ENCODE measurements at regions not wholly inside any gene's neighbourhood (a gene's known extent, or its start where the extent isn't known, plus 50 kb on each side); places are given as distances from the start of the nearest gene placed in this dataset.

DNA sequence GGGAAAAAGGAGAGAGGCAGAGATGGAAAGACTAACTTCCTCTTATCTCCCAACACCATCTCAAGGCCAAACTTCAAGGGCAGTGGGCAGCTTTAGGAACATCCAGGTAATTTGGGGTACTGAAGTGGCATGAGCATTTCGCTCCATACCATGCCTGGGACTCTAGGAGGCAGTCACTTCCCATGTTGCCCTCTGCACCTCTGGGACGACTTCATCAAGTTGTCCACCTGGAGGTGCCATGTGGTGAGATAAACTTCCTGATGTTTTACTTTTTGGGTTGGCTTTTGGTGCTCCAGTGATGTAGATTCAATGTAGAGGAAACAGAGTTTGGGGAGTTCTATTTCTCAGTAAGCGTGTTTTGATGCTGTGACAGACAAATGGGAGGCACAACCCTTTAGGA is 56.3 kb upstream of the UPP2 start:
- Histone ChIP-seq H3K4me3 (ENCODE audit: severe bottlenecking) (no peak overlapping the region), H3K9me3 (ENCODE audit: severe bottlenecking) (no peaks in the 10 kb centered on the region), H3K27ac (ENCODE audit: poor library complexity, severe bottlenecking) (no peak overlapping the region), H3K27me3 (ENCODE audit: insufficient read depth, poor library complexity, severe bottlenecking) (no peaks in the 10 kb centered on the region), H3K4me1 (ENCODE audit: insufficient read depth, poor library complexity, severe bottlenecking) (no peaks in the 10 kb centered on the region), H3K36me3 (ENCODE audit: low read depth) (no peaks in the 10 kb centered on the region)
- ATAC-seq (ENCODE audit: low read depth) (no peak), DNase-seq (ENCODE audit: low spot score) (no peak)
- TF ChIP-seq, protein P1, sequence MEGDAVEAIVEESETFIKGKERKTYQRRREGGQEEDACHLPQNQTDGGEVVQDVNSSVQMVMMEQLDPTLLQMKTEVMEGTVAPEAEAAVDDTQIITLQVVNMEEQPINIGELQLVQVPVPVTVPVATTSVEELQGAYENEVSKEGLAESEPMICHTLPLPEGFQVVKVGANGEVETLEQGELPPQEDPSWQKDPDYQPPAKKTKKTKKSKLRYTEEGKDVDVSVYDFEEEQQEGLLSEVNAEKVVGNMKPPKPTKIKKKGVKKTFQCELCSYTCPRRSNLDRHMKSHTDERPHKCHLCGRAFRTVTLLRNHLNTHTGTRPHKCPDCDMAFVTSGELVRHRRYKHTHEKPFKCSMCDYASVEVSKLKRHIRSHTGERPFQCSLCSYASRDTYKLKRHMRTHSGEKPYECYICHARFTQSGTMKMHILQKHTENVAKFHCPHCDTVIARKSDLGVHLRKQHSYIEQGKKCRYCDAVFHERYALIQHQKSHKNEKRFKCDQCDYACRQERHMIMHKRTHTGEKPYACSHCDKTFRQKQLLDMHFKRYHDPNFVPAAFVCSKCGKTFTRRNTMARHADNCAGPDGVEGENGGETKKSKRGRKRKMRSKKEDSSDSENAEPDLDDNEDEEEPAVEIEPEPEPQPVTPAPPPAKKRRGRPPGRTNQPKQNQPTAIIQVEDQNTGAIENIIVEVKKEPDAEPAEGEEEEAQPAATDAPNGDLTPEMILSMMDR (IDR thresholded peaks at IDR 0.05; ENCODE audit: poor library complexity, severe bottlenecking) = no peak

DNA sequence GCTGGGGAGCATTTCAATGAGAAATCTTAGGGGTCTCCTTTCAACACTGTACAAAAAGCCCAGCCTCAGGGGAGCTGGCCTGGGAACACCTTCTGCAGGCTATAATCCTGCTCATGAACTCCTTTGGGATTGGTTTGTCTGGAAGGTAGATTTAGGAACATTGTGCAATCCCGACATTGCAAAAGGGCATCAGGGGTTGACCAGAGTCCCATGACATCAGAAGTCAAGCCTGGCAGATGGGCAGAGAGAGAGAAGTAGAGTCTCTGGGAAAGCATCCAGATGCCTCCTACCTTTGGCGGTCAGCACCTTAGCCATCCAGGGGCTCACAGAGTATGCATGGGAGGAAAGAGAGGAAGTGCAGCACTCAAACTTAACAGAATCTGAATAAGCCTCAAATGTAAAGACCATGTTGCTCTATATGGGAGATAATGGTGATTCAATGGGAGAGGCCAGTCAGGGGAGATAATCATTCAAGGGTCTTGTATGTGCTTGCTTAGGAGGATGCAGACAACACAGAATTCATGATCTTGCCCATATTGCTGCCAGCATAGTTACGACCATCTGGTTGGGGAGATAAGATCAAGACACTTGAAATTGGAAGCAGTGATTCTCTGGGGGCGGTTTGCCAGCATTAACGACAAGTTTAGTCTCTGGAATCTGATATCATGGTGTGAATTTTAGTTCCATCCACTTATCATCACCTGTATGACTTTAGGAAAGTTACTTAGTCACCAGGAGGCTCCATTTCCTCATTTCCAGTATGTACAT is 58.3 kb upstream of the UPP2 start:
- Histone ChIP-seq H3K27ac (ENCODE audit: poor library complexity, severe bottlenecking) (no peak overlapping the region), H3K36me3 (ENCODE audit: low read depth) (no peaks in the 10 kb centered on the region), H3K9me3 (ENCODE audit: severe bottlenecking) (no peaks in the 10 kb centered on the region), H3K4me3 (ENCODE audit: severe bottlenecking) (no peak overlapping the region), H3K4me1 (ENCODE audit: insufficient read depth, poor library complexity, severe bottlenecking) (no peaks in the 10 kb centered on the region), H3K27me3 (ENCODE audit: insufficient read depth, poor library complexity, severe bottlenecking) (no peaks in the 10 kb centered on the region)
- TF ChIP-seq, protein P1 (IDR thresholded peaks at IDR 0.05; ENCODE audit: poor library complexity, severe bottlenecking) = no peak
- DNase-seq (ENCODE audit: low spot score) (no peak), ATAC-seq (ENCODE audit: low read depth) (no peak)

DNA sequence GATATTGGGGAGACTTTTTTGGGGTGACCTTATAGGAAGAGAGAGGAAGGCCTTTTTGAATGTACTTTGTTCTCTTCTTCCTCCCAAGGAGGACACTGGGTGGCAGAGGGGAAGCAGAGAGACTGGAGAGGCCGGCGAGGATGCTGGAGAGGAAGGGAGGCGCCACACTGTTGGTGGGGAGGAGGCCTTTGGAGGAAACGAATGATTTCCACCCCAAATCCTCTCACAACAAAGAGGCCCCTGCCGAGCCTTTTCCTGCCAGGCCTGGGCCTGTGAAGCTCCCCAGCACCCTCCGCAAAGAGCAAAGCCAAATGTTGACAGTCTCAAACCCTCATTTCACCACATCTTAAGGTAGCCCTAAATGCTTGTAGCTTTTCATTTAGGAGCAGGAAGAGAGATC is 59.0 kb upstream of the UPP2 start:
- Histone ChIP-seq H3K9me3 (ENCODE audit: severe bottlenecking) (no peaks in the 10 kb centered on the region), H3K4me3 (ENCODE audit: severe bottlenecking) (no peak overlapping the region), H3K27ac (ENCODE audit: poor library complexity, severe bottlenecking) (no peak overlapping the region), H3K4me1 (ENCODE audit: insufficient read depth, poor library complexity, severe bottlenecking) (no peaks in the 10 kb centered on the region), H3K36me3 (ENCODE audit: low read depth) (no peaks in the 10 kb centered on the region), H3K27me3 (ENCODE audit: insufficient read depth, poor library complexity, severe bottlenecking) (no peaks in the 10 kb centered on the region)
- DNase-seq (ENCODE audit: low spot score) = no peak
- TF ChIP-seq, protein P1 (IDR thresholded peaks at IDR 0.05; ENCODE audit: poor library complexity, severe bottlenecking) = no peak
- ATAC-seq (ENCODE audit: low read depth) = no peak

DNA sequence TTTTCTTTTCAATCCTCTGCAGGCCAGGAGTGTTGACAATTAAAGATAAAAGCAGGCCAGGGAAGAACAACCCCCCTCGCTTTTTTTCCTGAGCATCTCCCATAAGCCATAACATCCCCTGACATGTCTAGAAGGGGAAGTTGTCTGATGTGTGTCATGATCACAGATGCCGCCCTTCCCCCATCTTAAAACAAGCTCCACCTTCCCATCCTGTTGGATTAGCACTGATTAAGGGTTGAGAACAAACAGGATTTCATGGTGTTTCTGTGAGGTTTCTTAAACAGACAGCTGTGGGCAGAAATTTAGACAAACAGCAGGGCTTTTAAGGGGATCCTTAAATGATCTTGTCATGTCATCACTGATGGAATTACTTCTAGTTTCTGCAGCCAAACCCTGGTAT is 59.4 kb upstream of the UPP2 start:
- TF ChIP-seq, protein P1 (IDR thresholded peaks at IDR 0.05; ENCODE audit: poor library complexity, severe bottlenecking) = no peak
- DNase-seq (ENCODE audit: low spot score) (no peak), ATAC-seq (ENCODE audit: low read depth) (no peak)
- Histone ChIP-seq H3K4me1 (ENCODE audit: insufficient read depth, poor library complexity, severe bottlenecking) (no peaks in the 10 kb centered on the region), H3K36me3 (ENCODE audit: low read depth) (no peaks in the 10 kb centered on the region), H3K27ac (ENCODE audit: poor library complexity, severe bottlenecking) (no peak overlapping the region), H3K4me3 (ENCODE audit: severe bottlenecking) (no peak overlapping the region), H3K27me3 (ENCODE audit: insufficient read depth, poor library complexity, severe bottlenecking) (no peaks in the 10 kb centered on the region), H3K9me3 (ENCODE audit: severe bottlenecking) (no peaks in the 10 kb centered on the region)

DNA sequence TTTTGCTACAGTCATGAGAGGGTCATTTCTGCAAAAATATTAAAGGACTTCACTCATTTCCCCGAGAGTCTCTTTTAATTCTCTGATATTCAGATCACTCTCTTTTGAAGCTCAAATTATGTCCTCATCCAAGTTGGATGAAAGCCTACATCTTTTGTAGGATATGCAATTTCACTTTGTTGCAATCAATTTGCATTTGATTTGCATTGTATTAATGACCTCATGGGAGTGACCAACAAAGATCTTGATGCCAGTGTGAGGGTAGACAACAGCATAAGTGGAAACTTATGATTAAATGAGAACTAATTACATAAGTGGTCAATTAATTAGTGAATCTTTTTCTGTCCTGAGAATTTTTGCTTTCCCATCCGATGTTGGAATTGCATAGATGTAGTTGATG is 60.3 kb upstream of the UPP2 start:
- Histone ChIP-seq H3K27me3 (ENCODE audit: insufficient read depth, poor library complexity, severe bottlenecking) (no peaks in the 10 kb centered on the region), H3K36me3 (ENCODE audit: low read depth) (no peaks in the 10 kb centered on the region), H3K9me3 (ENCODE audit: severe bottlenecking) (no peaks in the 10 kb centered on the region), H3K4me3 (ENCODE audit: severe bottlenecking) (no peak overlapping the region), H3K27ac (ENCODE audit: poor library complexity, severe bottlenecking) (no peak overlapping the region), H3K4me1 (ENCODE audit: insufficient read depth, poor library complexity, severe bottlenecking) (no peaks in the 10 kb centered on the region)
- DNase-seq (ENCODE audit: low spot score) = no peak
- no peak for ATAC-seq (ENCODE audit: low read depth)
- TF ChIP-seq, protein P1 (IDR thresholded peaks at IDR 0.05; ENCODE audit: poor library complexity, severe bottlenecking) = no peak
